Stimulated activated CD4-positive, alpha-beta T cell treated with anti-CD3 and anti-CD28 coated beads, Interleukin-4, amount 100 ng/mL, for 48 hours (primary cell): ENCODE measurements at regions not wholly inside any gene's neighbourhood (a gene's known extent, or its start where the extent isn't known, plus 50 kb on each side); places are given as distances from the start of the nearest gene placed in this dataset.

Source experiments
- DNase-seq, 2 donors: peaks; one replicate each; pipeline ENCODE4 v3.0.0-alpha.2; 2020; ENCODE audit warnings: low read depth in 2 of 2

GRCh38 chr4:187770345-187770744 lies 225.2 kb upstream of the ZFP42 start:
- DNase-seq = no peak

- no peak for DNase-seq
Measured at GRCh38 chr4:187777954-187778353, 217.6 kb upstream of the ZFP42 start.

GRCh38 chr4:187780070-187780469 lies 215.5 kb upstream of the ZFP42 start:
- no peak for DNase-seq

- no peak for DNase-seq
Measured at GRCh38 chr4:187782286-187782824, 213.2 kb upstream of the ZFP42 start.

GRCh38 chr4:187786190-187786589 lies 209.4 kb upstream of the ZFP42 start:
- DNase-seq = no peak

GRCh38 chr4:187789078-187789477 lies 206.5 kb upstream of the ZFP42 start:
- DNase-seq = no peak

- no peak for DNase-seq
Measured at GRCh38 chr4:187795737-187796136, 199.8 kb upstream of the ZFP42 start.

- no peak for DNase-seq
Measured at GRCh38 chr4:187798385-187798784, 197.2 kb upstream of the ZFP42 start.

GRCh38 chr4:187799735-187800134 lies 195.8 kb upstream of the ZFP42 start:
- no peak for DNase-seq

- no peak for DNase-seq
Measured at GRCh38 chr4:187811591-187811990, 184.0 kb upstream of the ZFP42 start.

- no peak for DNase-seq
Measured at GRCh38 chr4:187814737-187815465, 180.7 kb upstream of the ZFP42 start.

- no peak for DNase-seq
Measured at GRCh38 chr4:187826725-187827124, 168.8 kb upstream of the ZFP42 start.

GRCh38 chr4:187827631-187828030 lies 167.9 kb upstream of the ZFP42 start:
- DNase-seq = no peak

- DNase-seq = no peak
Measured at GRCh38 chr4:187839765-187840164, 155.8 kb upstream of the ZFP42 start.

- DNase-seq = no peak
Measured at GRCh38 chr4:187840814-187841213, 154.8 kb upstream of the ZFP42 start.

- no peak for DNase-seq
Measured at GRCh38 chr4:187849556-187850225, 145.9 kb upstream of the ZFP42 start.

GRCh38 chr4:187865914-187866313 lies 129.7 kb upstream of the ZFP42 start:
- DNase-seq = no peak

- no peak for DNase-seq
Measured at GRCh38 chr4:187883049-187883448, 112.5 kb upstream of the ZFP42 start.

- no peak for DNase-seq
Measured at GRCh38 chr4:187883836-187884475, 111.6 kb upstream of the ZFP42 start.

GRCh38 chr4:187887906-187888305 lies 107.7 kb upstream of the ZFP42 start:
- DNase-seq = no peak

- no peak for DNase-seq
Measured at GRCh38 chr4:187889651-187890050, 105.9 kb upstream of the ZFP42 start.

GRCh38 chr4:187893418-187893817 lies 102.2 kb upstream of the ZFP42 start:
- no peak for DNase-seq

- DNase-seq = no peak
Measured at GRCh38 chr4:187903106-187903505, 92.5 kb upstream of the ZFP42 start.
